Epithelial cell of proximal tubule (primary cell): ENCODE measurements at regions not wholly inside any gene's neighbourhood (a gene's known extent, or its start where the extent isn't known, plus 50 kb on each side); places are given as distances from the start of the nearest gene placed in this dataset.

Experiments used
- DNase-seq: peaks from one replicate; pipeline ENCODE4 v3.0.0-alpha.2; 2011; ENCODE audit warnings: low read depth
- H3K4me3 ChIP-seq: 2 replicates; pipeline ENCODE4 v1.5.1; 2011; ENCODE audit warnings: low read depth, mild to moderate bottlenecking, low read length
- CTCF ChIP-seq: conservative IDR thresholded peaks from 2 replicates; pipeline ENCODE4 v1.5.1; 2012; ENCODE audit warnings: low read depth, mild to moderate bottlenecking, low read length

GRCh38 chr2:138846216-138846821 is 66.1 kb upstream of the NXPH2 start:
- DNase-seq, result no peak
- no peak overlapping the region for H3K4me3 ChIP-seq
- TF ChIP-seq CTCF, result peak; percentile 75

- H3K4me3 ChIP-seq, result no peak overlapping the region
- TF ChIP-seq CTCF, result no peak
- DNase-seq, result no peak
Measured at GRCh38 chr2:138842341-138842740, 62.2 kb upstream of the NXPH2 start.

- TF ChIP-seq CTCF, result no peak
- H3K4me3 ChIP-seq, result no peak overlapping the region
- DNase-seq, result no peak
Measured at GRCh38 chr2:138841459-138841858, 61.3 kb upstream of the NXPH2 start.

- H3K4me3 ChIP-seq, result no peak overlapping the region
- no peak for TF ChIP-seq CTCF
Measured at GRCh38 chr2:138838851-138839620, 58.8 kb upstream of the NXPH2 start.

GRCh38 chr2:138831691-138832090 is 51.5 kb upstream of the NXPH2 start:
- no peak for TF ChIP-seq CTCF
- no peak for DNase-seq
- H3K4me3 ChIP-seq, result no peak overlapping the region

More at GRCh38 chr2:138838851-138839620, 58.8 kb upstream of the NXPH2 start:
- DNase-seq, result no peak

GRCh38 chr2:138831154-138831553 is 51.0 kb upstream of the NXPH2 start:
- H3K4me3 ChIP-seq, result no peak overlapping the region
- TF ChIP-seq CTCF, result no peak
- no peak for DNase-seq

- DNase-seq, result no peak
- no peak overlapping the region for H3K4me3 ChIP-seq
- TF ChIP-seq CTCF, result no peak
Measured at GRCh38 chr2:138830547-138830946, 50.4 kb upstream of the NXPH2 start.
